Astrocyte (in vitro differentiated cells and primary cell): ENCODE measurements at regions not wholly inside any gene's neighbourhood (a gene's known extent, or its start where the extent isn't known, plus 50 kb on each side); places are given as distances from the start of the nearest gene placed in this dataset.

Experiments
- CTCF ChIP-seq: IDR thresholded peaks from 2 replicates; pipeline ENCODE4 v1.5.1; 2011; ENCODE audit warnings: low read depth, mild to moderate bottlenecking, inconsistent platforms, low read length, moderate library complexity; ENCODE audit not compliant: insufficient read depth
- EZH2 ChIP-seq: IDR thresholded peaks from 2 replicates; pipeline ENCODE4 v1.6.1; 2012; ENCODE audit warnings: mild to moderate bottlenecking, low read length, inconsistent platforms; ENCODE audit not compliant: insufficient read depth

GRCh38 chr2:171627412-171627811, 59.9 kb upstream of the DYNC1I2 start:
- TF ChIP-seq CTCF, result no peak
- no peak for TF ChIP-seq EZH2
